Stimulated activated CD4-positive, alpha-beta T cell treated with anti-CD3 and anti-CD28 coated beads, Interleukin-4, amount 100 ng/mL, for 48 hours (primary cell): ENCODE measurements at regions not wholly inside any gene's neighbourhood (a gene's known extent, or its start where the extent isn't known, plus 50 kb on each side); places are given as distances from the start of the nearest gene placed in this dataset.

ENCODE experiments used
- DNase-seq, 2 donors: peaks; one replicate each; pipeline ENCODE4 v3.0.0-alpha.2; 2020; ENCODE audit warnings: low read depth in 2 of 2

- no peak for DNase-seq
These were observed 148.2 kb downstream of the TMEM30B start for GRCh38 chr14:61132894-61133293.

GRCh38 chr14:61132336-61132735 lies 148.8 kb downstream of the TMEM30B start:
- no peak for DNase-seq

- no peak for DNase-seq
These were observed 149.6 kb downstream of the SLC38A6 start for GRCh38 chr14:61130512-61131260.

- no peak for DNase-seq
These were observed 148.2 kb downstream of the SLC38A6 start for GRCh38 chr14:61129168-61129745.

- no peak for DNase-seq
These were observed 147.5 kb downstream of the SLC38A6 start for GRCh38 chr14:61128382-61129167.

- no peak for DNase-seq
These were observed 145.8 kb downstream of the SLC38A6 start for GRCh38 chr14:61126603-61127498.

- DNase-seq: no peak
These were observed 145.0 kb downstream of the SLC38A6 start for GRCh38 chr14:61125867-61126572.

- no peak for DNase-seq
These were observed 144.2 kb downstream of the SLC38A6 start for GRCh38 chr14:61125041-61125866.

- DNase-seq: no peak
These were observed 141.8 kb downstream of the SLC38A6 start for GRCh38 chr14:61122862-61123261.

- no peak for DNase-seq
These were observed 140.3 kb downstream of the SLC38A6 start for GRCh38 chr14:61121355-61121787.

GRCh38 chr14:61120576-61120975 lies 139.5 kb downstream of the SLC38A6 start:
- DNase-seq: peak in 1 of 2 donors; percentile 7

GRCh38 chr14:61119006-61119405 lies 138.0 kb downstream of the SLC38A6 start:
- no peak for DNase-seq

- DNase-seq: no peak
These were observed 135.3 kb downstream of the SLC38A6 start for GRCh38 chr14:61116369-61116768.

- DNase-seq: no peak
These were observed 132.6 kb downstream of the SLC38A6 start for GRCh38 chr14:61113561-61114225.

GRCh38 chr14:61112506-61112905 lies 131.5 kb downstream of the SLC38A6 start:
- no peak for DNase-seq

- DNase-seq: no peak
These were observed 130.7 kb downstream of the SLC38A6 start for GRCh38 chr14:61111731-61112130.

GRCh38 chr14:61111209-61111665 lies 130.2 kb downstream of the SLC38A6 start:
- no peak for DNase-seq

- DNase-seq: no peak
These were observed 129.5 kb downstream of the SLC38A6 start for GRCh38 chr14:61110316-61111082.

GRCh38 chr14:61109288-61109687 lies 128.2 kb downstream of the SLC38A6 start:
- DNase-seq: no peak
